ENCODE measurements at regions not wholly inside any gene's neighbourhood (a gene's known extent, or its start where the extent isn't known, plus 50 kb on each side); places are given as distances from the start of the nearest gene placed in this dataset.

- intact Hi-C loops (cut with micrococcal nuclease): loop anchor here (10.0 kb wide), 2 partner anchors 247 to 517 kb away; no protein-coding TSS in a partner anchor
- POLR2A ChIA-PET: interaction anchor here (0.6 to 1.0 kb wide), 2 partner anchors 110 to 119 kb away, joined by 3 to 4 read pairs; no protein-coding TSS in a partner anchor
Measured at GRCh38 chr15:98422130-98422478, 226.2 kb upstream of the IGF1R start.

GRCh38 chr15:98425173-98425572 is 223.2 kb upstream of the IGF1R start:
- ChIA-PET CTCF (interaction anchor here (0.6 to 14.3 kb wide), 5 partner anchors 25 to 477 kb away, joined by 3 to 239 read pairs (median 3); no protein-coding TSS in a partner anchor), POLR2A (no interaction called here)
- BruUV-seq (replicated peaks): no TSS peak

More at GRCh38 chr15:98422130-98422478, 226.2 kb upstream of the IGF1R start:
- BruUV-seq (replicated peaks): no TSS peak
- Mint-ChIP-seq H3K36me3 (ENCODE audit: insufficient read depth, unreplicated experiment) (peaks cover under 1% of the 10 kb centered on the region), H3K27me3 (ENCODE audit: insufficient read depth, unreplicated experiment) (peaks cover 9% of the 10 kb centered on the region), H3K4me1 (ENCODE audit: insufficient read depth, unreplicated experiment) (no peaks in the 10 kb centered on the region), H3K4me3 (ENCODE audit: unreplicated experiment) (no peak overlapping the region), H3K27ac (ENCODE audit: low read depth, unreplicated experiment) (no peak overlapping the region), H3K9me3 (ENCODE audit: unreplicated experiment) (no peaks in the 10 kb centered on the region)
- CTCF ChIA-PET: interaction anchor here (0.6 to 14.3 kb wide), 43 partner anchors 9 to 684 kb away, joined by 3 to 239 read pairs (median 4); no protein-coding TSS in a partner anchor
- no peak for TF ChIP-seq CTCF (IDR thresholded peaks at IDR 0.05; ENCODE audit: unreplicated experiment)
- DNase-seq (ENCODE audit: unreplicated experiment): no peak

GRCh38 chr15:98427321-98427720 is 221.0 kb upstream of the IGF1R start:
- H3K36me3 Mint-ChIP-seq (ENCODE audit: insufficient read depth, unreplicated experiment): peaks cover 5% of the 10 kb centered on the region
- CTCF ChIA-PET: interaction anchor here (0.6 to 14.3 kb wide), 24 partner anchors 9 to 566 kb away, joined by 3 to 239 read pairs (median 4); no protein-coding TSS in a partner anchor
- POLR2A ChIA-PET: interaction anchor here (1.1 to 1.5 kb wide), 2 partner anchors 106 to 116 kb away, joined by 6 to 8 read pairs; no protein-coding TSS in a partner anchor
- DNase-seq (ENCODE audit: unreplicated experiment): no peak
- peaks cover 15% of the 10 kb centered on the region for H3K27me3 Mint-ChIP-seq (ENCODE audit: insufficient read depth, unreplicated experiment)
- no TSS peak for BruUV-seq (replicated peaks)
- H3K9me3 Mint-ChIP-seq (ENCODE audit: unreplicated experiment): no peaks in the 10 kb centered on the region
- no peak overlapping the region for H3K27ac Mint-ChIP-seq (ENCODE audit: low read depth, unreplicated experiment)
- no peak for TF ChIP-seq CTCF (IDR thresholded peaks at IDR 0.05; ENCODE audit: unreplicated experiment)
- intact Hi-C loops (cut with micrococcal nuclease): loop anchor here (5.0 to 10.0 kb wide), 3 partner anchors 130 to 523 kb away; no protein-coding TSS in a partner anchor
- peak overlapping the region; percentile 69 for H3K4me3 Mint-ChIP-seq (ENCODE audit: unreplicated experiment)
- peaks cover 8% of the 10 kb centered on the region for H3K4me1 Mint-ChIP-seq (ENCODE audit: insufficient read depth, unreplicated experiment)

More at GRCh38 chr15:98425173-98425572, 223.2 kb upstream of the IGF1R start:
- intact Hi-C loops (cut with micrococcal nuclease): loop anchor here (5.0 to 10.0 kb wide), 3 partner anchors 128 to 520 kb away; no protein-coding TSS in a partner anchor
- Mint-ChIP-seq H3K36me3 (ENCODE audit: insufficient read depth, unreplicated experiment) (peaks cover 5% of the 10 kb centered on the region), H3K27me3 (ENCODE audit: insufficient read depth, unreplicated experiment) (peaks cover 15% of the 10 kb centered on the region), H3K4me3 (ENCODE audit: unreplicated experiment) (no peak overlapping the region), H3K9me3 (ENCODE audit: unreplicated experiment) (no peaks in the 10 kb centered on the region), H3K4me1 (ENCODE audit: insufficient read depth, unreplicated experiment) (peaks cover 8% of the 10 kb centered on the region), H3K27ac (ENCODE audit: low read depth, unreplicated experiment) (no peak overlapping the region)
- no peak for DNase-seq (ENCODE audit: unreplicated experiment)
- no peak for TF ChIP-seq CTCF (IDR thresholded peaks at IDR 0.05; ENCODE audit: unreplicated experiment)

- H3K4me3 Mint-ChIP-seq (ENCODE audit: unreplicated experiment): peak overlapping the region; percentile 69
- peaks cover 5% of the 10 kb centered on the region for H3K36me3 Mint-ChIP-seq (ENCODE audit: insufficient read depth, unreplicated experiment)
- no TSS peak for BruUV-seq (replicated peaks)
- H3K27me3 Mint-ChIP-seq (ENCODE audit: insufficient read depth, unreplicated experiment): peaks cover 15% of the 10 kb centered on the region
- TF ChIP-seq CTCF (IDR thresholded peaks at IDR 0.05; ENCODE audit: unreplicated experiment): peak; percentile 79
- no peaks in the 10 kb centered on the region for H3K9me3 Mint-ChIP-seq (ENCODE audit: unreplicated experiment)
- no peak overlapping the region for H3K27ac Mint-ChIP-seq (ENCODE audit: low read depth, unreplicated experiment)
- intact Hi-C loops (cut with micrococcal nuclease): loop anchor here (2.0 to 10.0 kb wide), 4 partner anchors 118 to 524 kb away; no protein-coding TSS in a partner anchor
- peak; percentile 59 for DNase-seq (ENCODE audit: unreplicated experiment)
- ChIA-PET CTCF (interaction anchor here (0.5 to 14.3 kb wide), 68 partner anchors 8 to 888 kb away, joined by 3 to 239 read pairs (median 4); no protein-coding TSS in a partner anchor), POLR2A (interaction anchor here (0.6 to 1.5 kb wide), 6 partner anchors 89 to 458 kb away, joined by 3 to 8 read pairs (median 4); no protein-coding TSS in a partner anchor)
- H3K4me1 Mint-ChIP-seq (ENCODE audit: insufficient read depth, unreplicated experiment): peaks cover 8% of the 10 kb centered on the region
Measured at GRCh38 chr15:98428253-98428989, 219.9 kb upstream of the IGF1R start.
